ENCODE measurements at regions not wholly inside any gene's neighbourhood (a gene's known extent, or its start where the extent isn't known, plus 50 kb on each side); places are given as distances from the start of the nearest gene placed in this dataset.

- H4K20me1 ChIP-seq (ENCODE audit: insufficient read depth, low read length): no peaks in the 10 kb centered on the region
- H3K79me2 ChIP-seq (ENCODE audit: insufficient read depth, low read length): no peaks in the 10 kb centered on the region
- H3K27me3 ChIP-seq (ENCODE audit: insufficient read depth, low read length, poor library complexity): peaks cover 18% of the 10 kb centered on the region
- no peaks in the 10 kb centered on the region for H3K4me1 ChIP-seq (ENCODE audit: insufficient read depth, low read length)
- H3K9me3 ChIP-seq (ENCODE audit: insufficient read depth, low read length, severe bottlenecking): no peaks in the 10 kb centered on the region
- no peak for DNase-seq
- no peak overlapping the region for H3K27ac ChIP-seq (ENCODE audit: low read length)
- TF ChIP-seq EZH2 (IDR thresholded peaks at IDR 0.05; ENCODE audit: borderline replicate concordance, low read depth, low read length, severe bottlenecking) (no peak), CTCF (IDR thresholded peaks at IDR 0.05; ENCODE audit: borderline replicate concordance, extremely low read depth, low read length, poor library complexity, severe bottlenecking) (no peak)
- ATAC-seq (ENCODE audit: insufficient read depth, low read depth): no peak
- no peak overlapping the region for H3K4me2 ChIP-seq (ENCODE audit: insufficient read depth, low read length)
- no peaks in the 10 kb centered on the region for H3K36me3 ChIP-seq (ENCODE audit: insufficient read depth, low read length)
- no peak overlapping the region for H2AFZ ChIP-seq (ENCODE audit: low read depth, low read length)
- H3K4me3 ChIP-seq (ENCODE audit: low read depth in 1 of 2, low read length in 2 of 2): no peak overlapping the region
- H3K9ac ChIP-seq (ENCODE audit: low read depth, low read length): no peak overlapping the region
These were observed 50.9 kb upstream of the ATL2 start for GRCh38 chr2:38427936-38428335.

DNA sequence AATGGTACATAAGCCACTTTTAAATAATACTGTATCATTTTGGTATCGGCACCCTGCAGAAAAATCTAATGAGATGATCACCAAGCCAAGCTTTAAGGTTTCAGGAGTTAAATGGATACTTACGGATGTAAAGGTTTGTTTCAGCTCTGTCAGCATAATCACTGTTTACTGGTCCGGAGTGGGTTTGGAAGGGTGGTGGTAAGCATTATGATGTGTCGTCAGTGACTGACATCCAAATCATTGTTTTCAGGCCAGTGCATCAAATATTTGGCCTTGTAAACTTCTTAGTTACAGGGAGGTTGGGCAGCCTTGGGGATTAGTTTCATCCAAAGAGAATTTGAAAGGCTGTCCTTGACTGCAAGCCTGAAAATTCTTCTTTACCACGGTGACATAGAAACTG lies 50.0 kb upstream of the ATL2 start:
- Histone ChIP-seq H3K27ac (ENCODE audit: low read length) (no peak overlapping the region), H3K4me2 (ENCODE audit: insufficient read depth, low read length) (no peak overlapping the region), H3K79me2 (ENCODE audit: insufficient read depth, low read length) (no peaks in the 10 kb centered on the region), H3K9ac (ENCODE audit: low read depth, low read length) (no peak overlapping the region), H3K4me3 (ENCODE audit: low read depth in 1 of 2, low read length in 2 of 2) (no peak overlapping the region), H3K4me1 (ENCODE audit: insufficient read depth, low read length) (no peaks in the 10 kb centered on the region), H3K9me3 (ENCODE audit: insufficient read depth, low read length, severe bottlenecking) (no peaks in the 10 kb centered on the region), H3K36me3 (ENCODE audit: insufficient read depth, low read length) (no peaks in the 10 kb centered on the region), H4K20me1 (ENCODE audit: insufficient read depth, low read length) (no peaks in the 10 kb centered on the region), H2AFZ (ENCODE audit: low read depth, low read length) (no peak overlapping the region), H3K27me3 (ENCODE audit: insufficient read depth, low read length, poor library complexity) (peaks cover 18% of the 10 kb centered on the region)
- TF ChIP-seq EZH2 (IDR thresholded peaks at IDR 0.05; ENCODE audit: borderline replicate concordance, low read depth, low read length, severe bottlenecking) (no peak), CTCF (IDR thresholded peaks at IDR 0.05; ENCODE audit: borderline replicate concordance, extremely low read depth, low read length, poor library complexity, severe bottlenecking) (no peak)
- ATAC-seq (ENCODE audit: insufficient read depth, low read depth) (no peak), DNase-seq (no peak)

All from DND-41 (cell line).